HepG2 (cell line): ENCODE measurements at regions not wholly inside any gene's neighbourhood (a gene's known extent, or its start where the extent isn't known, plus 50 kb on each side); places are given as distances from the start of the nearest gene placed in this dataset.

Experiments
- ATAC-seq: fragments of 200-7000 bp; cut with Tn5 transposase; 3 replicates; pipeline ENCODE4 v1.9.1; 2020; ENCODE audit warnings: mild to moderate bottlenecking, moderate library complexity
- BruUV-seq: library from RNA; stranded (reverse); fragments of 400-500 nt; replicated peaks from 2 replicates; lab custom pipeline; 2021; lab: Mats Ljungman, UMichigan
- CTCF ChIA-PET: fragments of 300-600 bp; formaldehyde crosslinking; extraction: SDS; loops from one replicate; lab custom pipeline; 2021; ENCODE audit warnings: low total read pairs, inconsistent platforms, low intra/inter-chr PET ratio; lab: Yijun Ruan, JAX
- POLR2A ChIA-PET: fragments of 350-600 bp; sonication (Branson Sonifier 250); formaldehyde crosslinking; loops from one replicate; lab custom pipeline; 2020; ENCODE audit warnings: antibody characterized with exemption, inconsistent platforms; lab: Yijun Ruan, JAX
- DNase-seq: peaks from one replicate; pipeline ENCODE4 v3.0.0-alpha.2; 2015; ENCODE audit warnings: low spot score
- FAIRE-seq: peaks from 3 replicates; lab custom pipeline; 2011; peaks lifted over from hg19 to GRCh38; lab: Jason Lieb, UNC
- H2AFZ ChIP-seq: one replicate; pipeline ENCODE4 v1.6.1; 2011; ENCODE audit warnings: low read length, inconsistent platforms
- H3K27ac ChIP-seq: fragments of 300-600 bp; 3 replicates; pipeline ENCODE4 v1.8.0; 2011; ENCODE audit warnings: mixed run types, mild to moderate bottlenecking, mixed read lengths, low read length, inconsistent platforms; ENCODE audit not compliant: insufficient read depth; ENCODE audit errors: extremely low read length
- H3K27me3 ChIP-seq, 2 experiments: fragments of 200-600 bp in 1 of 2; 2 replicates in 1 of 2; 3 replicates in 1 of 2; pipeline versions ENCODE4 v1.6.0 to v1.8.0; 2011; ENCODE audit warnings: low read length in 2 of 2, mild to moderate bottlenecking in 2 of 2, moderate library complexity in 2 of 2, inconsistent platforms in 1 of 2; ENCODE audit not compliant: insufficient read depth in 2 of 2, control insufficient read depth in 1 of 2
- H3K36me3 ChIP-seq, 2 experiments: fragments of 200-600 bp in 1 of 2; replicated peaks in 1 of 2; 2 replicates in 1 of 2; 3 replicates in 1 of 2; pipeline versions ENCODE4 v1.5.1 to v1.8.0; 2011; ENCODE audit warnings: low read length in 2 of 2, inconsistent platforms in 1 of 2; ENCODE audit not compliant: insufficient read depth in 2 of 2, control insufficient read depth in 1 of 2
- H3K4me1 ChIP-seq: 2 replicates; pipeline ENCODE4 v1.5.1; 2012; ENCODE audit warnings: low read length, inconsistent platforms; ENCODE audit not compliant: insufficient read depth
- H3K4me2 ChIP-seq: 2 replicates; pipeline ENCODE4 v1.6.0; 2011; ENCODE audit warnings: low read depth, low read length, inconsistent platforms
- H3K4me3 ChIP-seq, 3 experiments: fragments of 200-600 bp in 1 of 3; sonication (generic), shearing (Covaris generic) in 1 of 3; replicated peaks in 1 of 3; 2 replicates each; pipeline ENCODE4 v1.5.1; 2011 to 2016; ENCODE audit warnings: low read length in 3 of 3, inconsistent platforms in 2 of 3, low read depth in 2 of 3, mild to moderate bottlenecking in 2 of 3, control low read depth in 1 of 3, mixed read lengths in 1 of 3; ENCODE audit not compliant: insufficient read depth in 1 of 3
- H3K79me2 ChIP-seq: one replicate; pipeline ENCODE4 v1.6.1; 2011; ENCODE audit warnings: low read length, inconsistent platforms; ENCODE audit not compliant: insufficient read depth
- H3K9ac ChIP-seq: 2 replicates; pipeline ENCODE4 v1.6.0; 2011; ENCODE audit warnings: mild to moderate bottlenecking, low read depth, low read length, inconsistent platforms; ENCODE audit not compliant: insufficient read depth
- H3K9me3 ChIP-seq: 2 replicates; pipeline ENCODE4 v1.5.1; 2012; ENCODE audit warnings: mild to moderate bottlenecking, low read length
- H4K20me1 ChIP-seq: 2 replicates; pipeline ENCODE4 v1.6.0; 2011; ENCODE audit warnings: inconsistent platforms, mild to moderate bottlenecking, low read length, moderate library complexity; ENCODE audit not compliant: insufficient read depth
- AHR ChIP-seq: IDR thresholded peaks from 2 replicates; pipeline ENCODE4 v1.6.1; 2018; ENCODE audit warnings: missing genetic modification reagents, missing compliant biosample characterization
- EP300 ChIP-seq, 3 experiments: sonication (generic) in 1 of 3; formaldehyde crosslinking in 1 of 3; IDR thresholded peaks; 2 replicates each; pipeline versions ENCODE4 v1.5.1 to v1.6.1; 2011 to 2020; ENCODE audit warnings: low read depth in 2 of 3, low read length in 2 of 3, borderline replicate concordance in 1 of 3, improper control_type of control experiment in 1 of 3, mild to moderate bottlenecking in 1 of 3, missing genetic modification reagents in 1 of 3, moderate library complexity in 1 of 3
- HNF4A ChIP-seq: sonication (generic); formaldehyde crosslinking; IDR thresholded peaks from 2 replicates; pipeline ENCODE4 v1.4.0; 2020; ENCODE audit warnings: missing genetic modification reagents
- NBN ChIP-seq: fragments of 450-650 bp; conservative IDR thresholded peaks from 2 replicates; pipeline ENCODE4 v1.6.1; 2017
- POGZ ChIP-seq: sonication (generic); formaldehyde crosslinking; IDR thresholded peaks from 2 replicates; pipeline ENCODE4 v1.4.0; 2020; ENCODE audit warnings: mild to moderate bottlenecking, missing genetic modification reagents
- RARG ChIP-seq: sonication (generic); formaldehyde crosslinking; IDR thresholded peaks from 2 replicates; pipeline ENCODE4 v1.4.0; 2020; ENCODE audit warnings: low read depth, mild to moderate bottlenecking, missing genetic modification reagents
- SAFB2 ChIP-seq: sonication (generic); formaldehyde crosslinking; IDR thresholded peaks from 2 replicates; pipeline ENCODE4 v1.5.1; 2020; ENCODE audit warnings: missing genetic modification reagents, low read depth, mild to moderate bottlenecking, borderline replicate concordance
- SNAI1 ChIP-seq: sonication (generic); formaldehyde crosslinking; IDR thresholded peaks from 2 replicates; pipeline ENCODE4 v1.5.0; 2020; ENCODE audit warnings: mild to moderate bottlenecking, missing genetic modification reagents, borderline replicate concordance
- ZNF768 ChIP-seq: sonication (generic); formaldehyde crosslinking; IDR thresholded peaks from 2 replicates; pipeline ENCODE4 v1.4.0; 2020; ENCODE audit warnings: missing genetic modification reagents
- WGBS: methylation state at CpG from one replicate; pipeline ENCODE4 v1.1.6; 2017; ENCODE audit warnings: low lambda C conversion rate; 5-methylcytosine and 5-hydroxymethylcytosine counted together
- in situ Hi-C: cut with HindIII; loops from 2 replicates; pipeline ENCODE4 v1.10.0; 2017; ENCODE audit warnings: low pct_unique_long_range_greater_than_20kb; ENCODE audit not compliant: extremely low pct_ligation_motif_present
- intact Hi-C: fragments of 100-400 bp; cut with micrococcal nuclease; formaldehyde crosslinking; loops from one replicate; pipeline ENCODE4 v1.10.0; 2022; ENCODE audit not compliant: unreplicated experiment
- TF ChIP-seq, protein P1 (sequence below), 2 experiments: sonication (generic) in 1 of 2; formaldehyde crosslinking in 1 of 2; IDR thresholded peaks; 2 replicates each; pipeline versions ENCODE4 v1.5.1 to v1.6.1; 2011 to 2020; ENCODE audit warnings: borderline replicate concordance in 1 of 2, low read depth in 1 of 2, low read length in 1 of 2, mild to moderate bottlenecking in 1 of 2, missing genetic modification reagents in 1 of 2, moderate library complexity in 1 of 2
- TF ChIP-seq, protein P2 (sequence below): sonication (generic); formaldehyde crosslinking; IDR thresholded peaks from 2 replicates; pipeline ENCODE4 v1.4.0; 2020; ENCODE audit warnings: missing genetic modification reagents
- TF ChIP-seq, protein P3 (sequence below): IDR thresholded peaks from 2 replicates; pipeline ENCODE4 v1.6.1; 2016; ENCODE audit warnings: missing compliant biosample characterization, missing genetic modification reagents, borderline replicate concordance
- TF ChIP-seq, protein P4 (sequence below): sonication (generic); formaldehyde crosslinking; IDR thresholded peaks from 2 replicates; pipeline ENCODE4 v1.4.0; 2020; ENCODE audit warnings: missing genetic modification reagents, borderline replicate concordance
- TF ChIP-seq, protein P5 (sequence below): sonication (generic); formaldehyde crosslinking; IDR thresholded peaks from 2 replicates; pipeline ENCODE4 v1.4.0; 2020; ENCODE audit warnings: missing genetic modification reagents, borderline replicate concordance

DNA sequence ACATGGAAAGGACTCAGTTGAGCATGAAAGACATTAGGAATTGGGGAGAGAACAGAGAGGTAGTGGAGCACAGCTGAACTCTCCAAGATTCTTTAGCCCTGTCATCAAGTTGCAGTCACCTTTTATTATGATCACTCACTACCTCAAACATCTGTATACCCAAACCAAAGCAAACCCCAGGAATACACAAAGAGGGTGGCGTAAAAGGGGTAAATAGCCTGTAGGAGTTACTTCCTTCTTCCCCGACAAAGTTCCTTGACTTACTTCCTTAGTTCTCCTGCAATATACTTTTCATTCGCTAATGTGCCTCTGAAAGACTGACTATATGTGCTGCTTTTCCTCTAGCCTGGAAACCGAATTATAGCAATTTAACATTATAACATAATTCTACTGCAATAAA is 159.9 kb downstream of the SPRY1 start:
- DNase-seq, result no peak
- H3K36me3 ChIP-seq, result no peaks in the 10 kb centered on the region
- ATAC-seq, result no peak
- no peak for FAIRE-seq
- in situ Hi-C loops, result loop anchor here (25.0 kb wide), 1 partner anchor 556 kb away; no protein-coding TSS in a partner anchor
- H3K9me3 ChIP-seq, result no peaks in the 10 kb centered on the region
- no peak for TF ChIP-seq HNF4A (CRISPR knock-in tag)
- no peak for TF ChIP-seq SAFB2
- TF ChIP-seq, protein P1, sequence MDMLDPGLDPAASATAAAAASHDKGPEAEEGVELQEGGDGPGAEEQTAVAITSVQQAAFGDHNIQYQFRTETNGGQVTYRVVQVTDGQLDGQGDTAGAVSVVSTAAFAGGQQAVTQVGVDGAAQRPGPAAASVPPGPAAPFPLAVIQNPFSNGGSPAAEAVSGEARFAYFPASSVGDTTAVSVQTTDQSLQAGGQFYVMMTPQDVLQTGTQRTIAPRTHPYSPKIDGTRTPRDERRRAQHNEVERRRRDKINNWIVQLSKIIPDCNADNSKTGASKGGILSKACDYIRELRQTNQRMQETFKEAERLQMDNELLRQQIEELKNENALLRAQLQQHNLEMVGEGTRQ (IDR thresholded peaks at IDR 0.05; ENCODE audit: low read depth, low read length), result no peak
- TF ChIP-seq, protein P1 (CRISPR knock-in tag; IDR thresholded peaks at IDR 0.05; ENCODE audit: borderline replicate concordance), result no peak
- TF ChIP-seq NBN, result no peak
- no peak for TF ChIP-seq EP300 (IDR thresholded peaks at IDR 0.05; ENCODE audit: low read depth in 2 of 2, low read length in 2 of 2)
- no peak for TF ChIP-seq EP300 (CRISPR knock-in tag; IDR thresholded peaks at IDR 0.05; ENCODE audit: borderline replicate concordance)
- TF ChIP-seq, protein P2, sequence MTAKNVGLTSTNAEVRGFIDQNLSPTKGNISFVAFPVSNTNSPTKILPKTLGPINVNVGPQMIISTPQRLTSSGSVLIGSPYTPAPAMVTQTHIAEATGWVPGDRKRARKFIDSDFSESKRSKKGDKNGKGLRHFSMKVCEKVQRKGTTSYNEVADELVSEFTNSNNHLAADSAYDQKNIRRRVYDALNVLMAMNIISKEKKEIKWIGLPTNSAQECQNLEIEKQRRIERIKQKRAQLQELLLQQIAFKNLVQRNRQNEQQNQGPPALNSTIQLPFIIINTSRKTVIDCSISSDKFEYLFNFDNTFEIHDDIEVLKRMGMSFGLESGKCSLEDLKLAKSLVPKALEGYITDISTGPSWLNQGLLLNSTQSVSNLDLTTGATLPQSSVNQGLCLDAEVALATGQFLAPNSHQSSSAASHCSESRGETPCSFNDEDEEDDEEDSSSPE (CRISPR knock-in tag), result no peak
- TF ChIP-seq, protein P3, sequence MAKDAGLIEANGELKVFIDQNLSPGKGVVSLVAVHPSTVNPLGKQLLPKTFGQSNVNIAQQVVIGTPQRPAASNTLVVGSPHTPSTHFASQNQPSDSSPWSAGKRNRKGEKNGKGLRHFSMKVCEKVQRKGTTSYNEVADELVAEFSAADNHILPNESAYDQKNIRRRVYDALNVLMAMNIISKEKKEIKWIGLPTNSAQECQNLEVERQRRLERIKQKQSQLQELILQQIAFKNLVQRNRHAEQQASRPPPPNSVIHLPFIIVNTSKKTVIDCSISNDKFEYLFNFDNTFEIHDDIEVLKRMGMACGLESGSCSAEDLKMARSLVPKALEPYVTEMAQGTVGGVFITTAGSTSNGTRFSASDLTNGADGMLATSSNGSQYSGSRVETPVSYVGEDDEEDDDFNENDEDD (CRISPR knock-in tag), result no peak
- TF ChIP-seq POGZ (CRISPR knock-in tag), result peak; percentile 21; the same call in 1 of the 2 replicates
- TF ChIP-seq, protein P4, sequence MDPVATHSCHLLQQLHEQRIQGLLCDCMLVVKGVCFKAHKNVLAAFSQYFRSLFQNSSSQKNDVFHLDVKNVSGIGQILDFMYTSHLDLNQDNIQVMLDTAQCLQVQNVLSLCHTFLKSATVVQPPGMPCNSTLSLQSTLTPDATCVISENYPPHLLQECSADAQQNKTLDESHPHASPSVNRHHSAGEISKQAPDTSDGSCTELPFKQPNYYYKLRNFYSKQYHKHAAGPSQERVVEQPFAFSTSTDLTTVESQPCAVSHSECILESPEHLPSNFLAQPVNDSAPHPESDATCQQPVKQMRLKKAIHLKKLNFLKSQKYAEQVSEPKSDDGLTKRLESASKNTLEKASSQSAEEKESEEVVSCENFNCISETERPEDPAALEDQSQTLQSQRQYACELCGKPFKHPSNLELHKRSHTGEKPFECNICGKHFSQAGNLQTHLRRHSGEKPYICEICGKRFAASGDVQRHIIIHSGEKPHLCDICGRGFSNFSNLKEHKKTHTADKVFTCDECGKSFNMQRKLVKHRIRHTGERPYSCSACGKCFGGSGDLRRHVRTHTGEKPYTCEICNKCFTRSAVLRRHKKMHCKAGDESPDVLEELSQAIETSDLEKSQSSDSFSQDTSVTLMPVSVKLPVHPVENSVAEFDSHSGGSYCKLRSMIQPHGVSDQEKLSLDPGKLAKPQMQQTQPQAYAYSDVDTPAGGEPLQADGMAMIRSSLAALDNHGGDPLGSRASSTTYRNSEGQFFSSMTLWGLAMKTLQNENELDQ (CRISPR knock-in tag), result no peak
- TF ChIP-seq, protein P5, sequence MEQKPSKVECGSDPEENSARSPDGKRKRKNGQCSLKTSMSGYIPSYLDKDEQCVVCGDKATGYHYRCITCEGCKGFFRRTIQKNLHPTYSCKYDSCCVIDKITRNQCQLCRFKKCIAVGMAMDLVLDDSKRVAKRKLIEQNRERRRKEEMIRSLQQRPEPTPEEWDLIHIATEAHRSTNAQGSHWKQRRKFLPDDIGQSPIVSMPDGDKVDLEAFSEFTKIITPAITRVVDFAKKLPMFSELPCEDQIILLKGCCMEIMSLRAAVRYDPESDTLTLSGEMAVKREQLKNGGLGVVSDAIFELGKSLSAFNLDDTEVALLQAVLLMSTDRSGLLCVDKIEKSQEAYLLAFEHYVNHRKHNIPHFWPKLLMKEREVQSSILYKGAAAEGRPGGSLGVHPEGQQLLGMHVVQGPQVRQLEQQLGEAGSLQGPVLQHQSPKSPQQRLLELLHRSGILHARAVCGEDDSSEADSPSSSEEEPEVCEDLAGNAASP (CRISPR knock-in tag), result no peak
- TF ChIP-seq RARG (CRISPR knock-in tag), result no peak
- TF ChIP-seq ZNF768, result peak; percentile 27; the same call in 1 of the 2 replicates
- no peak for TF ChIP-seq AHR (CRISPR knock-in tag)
- TF ChIP-seq SNAI1, result no peak
- TF ChIP-seq, all 625 proteins: peak for 2
- CTCF ChIA-PET, result no interaction called here
- peaks cover 3% of the 10 kb centered on the region for H3K79me2 ChIP-seq
- H4K20me1 ChIP-seq, result no peaks in the 10 kb centered on the region
- no peak overlapping the region for H2AFZ ChIP-seq
- WGBS, result 95% methylated on average over 4 of the region's 4 CpGs
- peak overlapping the region; percentile 66 for H3K9ac ChIP-seq
- H3K27me3 ChIP-seq, result no peaks in the 10 kb centered on the region
- peak overlapping the region; percentile 98 for H3K27ac ChIP-seq
- intact Hi-C loops, result loop anchor here (5.0 kb wide), 2 partner anchors 139 to 209 kb away; no protein-coding TSS in a partner anchor
- no TSS peak for BruUV-seq
- peak overlapping the region in 1 of 3 experiments; percentile 50; a peak in 1 of 6 replicates for H3K4me3 ChIP-seq
- peaks cover 87% of the 10 kb centered on the region for H3K4me1 ChIP-seq
- H3K4me2 ChIP-seq, result peak overlapping the region; percentile 93
- POLR2A ChIA-PET, result interaction anchor here (1.7 to 4.5 kb wide), 6 partner anchors 8 to 159 kb away, joined by 3 to 53 read pairs (median 31); partner anchors contain the start of gene SPRY1
